ENCODE measurements at regions not wholly inside any gene's neighbourhood (a gene's known extent, or its start where the extent isn't known, plus 50 kb on each side); places are given as distances from the start of the nearest gene placed in this dataset.

DNA sequence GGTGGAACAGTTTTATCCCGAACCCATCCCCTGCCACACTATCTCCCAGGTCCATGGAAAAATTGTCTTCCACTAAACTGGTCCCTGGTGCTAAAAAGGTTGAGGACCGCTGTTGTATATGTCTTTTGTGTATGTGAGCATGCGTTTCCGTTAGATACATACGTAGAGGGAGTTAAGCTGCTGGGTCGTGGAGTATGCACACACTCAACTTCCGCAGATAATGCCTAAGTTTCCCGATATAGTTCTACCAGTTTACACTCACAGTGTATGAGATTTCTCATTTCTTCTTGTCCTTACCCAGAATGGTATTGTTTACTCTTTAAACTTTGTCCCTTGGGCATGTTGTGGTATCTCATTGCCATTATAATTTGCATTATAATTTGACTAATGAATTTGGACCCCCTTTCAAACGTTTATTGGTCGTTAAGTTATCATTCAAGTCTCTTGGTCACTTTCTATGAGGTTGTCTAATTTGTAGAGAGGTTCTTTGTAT, 50.5 kb upstream of the SCAF8 start:
- TF ChIP-seq, protein P1, sequence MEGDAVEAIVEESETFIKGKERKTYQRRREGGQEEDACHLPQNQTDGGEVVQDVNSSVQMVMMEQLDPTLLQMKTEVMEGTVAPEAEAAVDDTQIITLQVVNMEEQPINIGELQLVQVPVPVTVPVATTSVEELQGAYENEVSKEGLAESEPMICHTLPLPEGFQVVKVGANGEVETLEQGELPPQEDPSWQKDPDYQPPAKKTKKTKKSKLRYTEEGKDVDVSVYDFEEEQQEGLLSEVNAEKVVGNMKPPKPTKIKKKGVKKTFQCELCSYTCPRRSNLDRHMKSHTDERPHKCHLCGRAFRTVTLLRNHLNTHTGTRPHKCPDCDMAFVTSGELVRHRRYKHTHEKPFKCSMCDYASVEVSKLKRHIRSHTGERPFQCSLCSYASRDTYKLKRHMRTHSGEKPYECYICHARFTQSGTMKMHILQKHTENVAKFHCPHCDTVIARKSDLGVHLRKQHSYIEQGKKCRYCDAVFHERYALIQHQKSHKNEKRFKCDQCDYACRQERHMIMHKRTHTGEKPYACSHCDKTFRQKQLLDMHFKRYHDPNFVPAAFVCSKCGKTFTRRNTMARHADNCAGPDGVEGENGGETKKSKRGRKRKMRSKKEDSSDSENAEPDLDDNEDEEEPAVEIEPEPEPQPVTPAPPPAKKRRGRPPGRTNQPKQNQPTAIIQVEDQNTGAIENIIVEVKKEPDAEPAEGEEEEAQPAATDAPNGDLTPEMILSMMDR (IDR thresholded peaks at IDR 0.05; ENCODE audit: insufficient read depth, low read depth, low read length, missing control alignments): no peak
- no peak for DNase-seq (ENCODE audit: low read depth)
- H3K4me3 ChIP-seq (ENCODE audit: low read length): no peak overlapping the region
